ENCODE measurements at regions not wholly inside any gene's neighbourhood (a gene's known extent, or its start where the extent isn't known, plus 50 kb on each side); places are given as distances from the start of the nearest gene placed in this dataset.
"Not testable (repeated sequence)": the region's sequence is repeated elsewhere in the genome, so short reads cannot be mapped to it uniquely, and the experiment has no call there.

DNA sequence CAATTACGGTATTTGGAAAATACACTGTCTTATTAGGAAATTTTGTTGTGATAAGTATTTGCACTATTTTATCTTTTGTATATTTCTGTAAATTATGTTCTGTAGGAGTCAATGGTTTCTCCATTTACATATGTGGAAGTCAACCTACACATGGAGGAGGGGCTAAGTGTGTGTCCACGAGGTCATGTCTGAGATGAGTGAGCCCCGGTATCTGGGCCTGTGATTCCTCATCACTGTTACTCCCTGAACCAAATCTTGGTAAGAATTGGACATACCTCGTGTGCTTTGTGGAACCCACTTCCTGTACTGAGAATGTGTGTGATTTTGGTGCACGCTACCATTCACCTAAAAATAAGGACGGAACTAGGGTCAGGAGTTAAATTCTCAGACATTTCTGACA lies 1105.5 kb downstream of the TMEM121 start:
- no peak overlapping the region for H3K4me3 ChIP-seq (replicated peaks; ENCODE audit: insufficient read depth, low read length)
- no peaks in the 10 kb centered on the region for H3K27me3 ChIP-seq (ENCODE audit: insufficient read depth, poor library complexity, severe bottlenecking)
- H3K27ac ChIP-seq (replicated peaks): no peak overlapping the region
- no peak for TF ChIP-seq GABPA (IDR thresholded peaks at IDR 0.05; ENCODE audit: low read depth)
- TF ChIP-seq REST (IDR thresholded peaks at IDR 0.05; ENCODE audit: insufficient replicate concordance, low read depth): no peak
- TF ChIP-seq SPI1 (IDR thresholded peaks at IDR 0.05; ENCODE audit: borderline replicate concordance, low read depth): no peak
- TF ChIP-seq, protein P1, sequence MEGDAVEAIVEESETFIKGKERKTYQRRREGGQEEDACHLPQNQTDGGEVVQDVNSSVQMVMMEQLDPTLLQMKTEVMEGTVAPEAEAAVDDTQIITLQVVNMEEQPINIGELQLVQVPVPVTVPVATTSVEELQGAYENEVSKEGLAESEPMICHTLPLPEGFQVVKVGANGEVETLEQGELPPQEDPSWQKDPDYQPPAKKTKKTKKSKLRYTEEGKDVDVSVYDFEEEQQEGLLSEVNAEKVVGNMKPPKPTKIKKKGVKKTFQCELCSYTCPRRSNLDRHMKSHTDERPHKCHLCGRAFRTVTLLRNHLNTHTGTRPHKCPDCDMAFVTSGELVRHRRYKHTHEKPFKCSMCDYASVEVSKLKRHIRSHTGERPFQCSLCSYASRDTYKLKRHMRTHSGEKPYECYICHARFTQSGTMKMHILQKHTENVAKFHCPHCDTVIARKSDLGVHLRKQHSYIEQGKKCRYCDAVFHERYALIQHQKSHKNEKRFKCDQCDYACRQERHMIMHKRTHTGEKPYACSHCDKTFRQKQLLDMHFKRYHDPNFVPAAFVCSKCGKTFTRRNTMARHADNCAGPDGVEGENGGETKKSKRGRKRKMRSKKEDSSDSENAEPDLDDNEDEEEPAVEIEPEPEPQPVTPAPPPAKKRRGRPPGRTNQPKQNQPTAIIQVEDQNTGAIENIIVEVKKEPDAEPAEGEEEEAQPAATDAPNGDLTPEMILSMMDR (IDR thresholded peaks at IDR 0.05; ENCODE audit: insufficient read depth, low read length): no peak
- TF ChIP-seq POLR2AphosphoS5 (IDR thresholded peaks at IDR 0.05; ENCODE audit: low read depth): no peak
- no peak for DNase-seq (ENCODE audit: low read depth in 1 of 2, low spot score in 1 of 2)

DNA sequence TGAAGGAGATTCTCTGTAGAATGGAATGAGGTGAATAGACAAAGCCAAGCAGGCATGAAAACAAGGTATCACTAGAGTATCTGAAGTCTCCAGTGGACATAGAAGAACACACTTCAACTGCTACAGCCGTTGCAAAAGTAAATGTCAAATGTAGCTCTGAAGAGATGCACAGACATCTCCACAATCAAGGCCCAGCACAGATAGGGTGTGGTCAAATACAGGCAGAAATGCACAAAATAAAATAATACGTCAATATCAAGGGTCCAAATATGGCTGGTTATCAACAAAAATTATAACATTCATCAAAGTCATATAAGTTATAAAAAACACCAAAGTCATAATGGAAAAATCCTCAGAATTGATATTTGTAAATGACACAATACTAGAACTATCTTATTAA lies 1107.3 kb downstream of the TMEM121 start:
- TF ChIP-seq GABPA (IDR thresholded peaks at IDR 0.05; ENCODE audit: low read depth) (no peak), SPI1 (IDR thresholded peaks at IDR 0.05; ENCODE audit: borderline replicate concordance, low read depth) (no peak), POLR2AphosphoS5 (IDR thresholded peaks at IDR 0.05; ENCODE audit: low read depth) (no peak), REST (IDR thresholded peaks at IDR 0.05; ENCODE audit: insufficient replicate concordance, low read depth) (no peak)
- TF ChIP-seq, protein P1 (IDR thresholded peaks at IDR 0.05; ENCODE audit: insufficient read depth, low read length): no peak

GRCh38 chr14:106635569-106635968 lies 1109.2 kb downstream of the TMEM121 start:
- H3K27me3 ChIP-seq (ENCODE audit: insufficient read depth, poor library complexity, severe bottlenecking): no peaks in the 10 kb centered on the region
- H3K27ac ChIP-seq (replicated peaks): no peak overlapping the region
- DNase-seq (ENCODE audit: low read depth in 1 of 2, low spot score in 1 of 2): no peak
- TF ChIP-seq REST (IDR thresholded peaks at IDR 0.05; ENCODE audit: insufficient replicate concordance, low read depth) (no peak), POLR2AphosphoS5 (IDR thresholded peaks at IDR 0.05; ENCODE audit: low read depth) (no peak), GABPA (IDR thresholded peaks at IDR 0.05; ENCODE audit: low read depth) (no peak), SPI1 (IDR thresholded peaks at IDR 0.05; ENCODE audit: borderline replicate concordance, low read depth) (no peak)
- TF ChIP-seq, protein P1 (IDR thresholded peaks at IDR 0.05; ENCODE audit: insufficient read depth, low read length): no peak
- H3K4me3 ChIP-seq (replicated peaks; ENCODE audit: insufficient read depth, low read length): no peak overlapping the region

More for the DNA sequence above, 1107.3 kb downstream of the TMEM121 start:
- H3K27me3 ChIP-seq (ENCODE audit: insufficient read depth, poor library complexity, severe bottlenecking): no peaks in the 10 kb centered on the region
- no peak overlapping the region for H3K27ac ChIP-seq (replicated peaks)
- no peak for DNase-seq (ENCODE audit: low read depth in 1 of 2, low spot score in 1 of 2)
- H3K4me3 ChIP-seq (replicated peaks; ENCODE audit: insufficient read depth, low read length): no peak overlapping the region

GRCh38 chr14:106638786-106639452 lies 1112.5 kb downstream of the TMEM121 start:
- not testable (repeated sequence) for H3K27ac ChIP-seq (replicated peaks); H3K27me3 ChIP-seq (ENCODE audit: insufficient read depth, poor library complexity, severe bottlenecking); H3K4me3 ChIP-seq (replicated peaks; ENCODE audit: insufficient read depth, low read length)
- DNase-seq (ENCODE audit: low read depth in 1 of 2, low spot score in 1 of 2): peak in 1 of 2 experiments; percentile 65
